Loucy (cell line): ENCODE measurements at regions not wholly inside any gene's neighbourhood (a gene's known extent, or its start where the extent isn't known, plus 50 kb on each side); places are given as distances from the start of the nearest gene placed in this dataset.

Source experiments
- EZH2phosphoT487 ChIP-seq: fragments of 200-600 bp; IDR thresholded peaks from 2 replicates; pipeline ENCODE4 v1.6.1; 2018; ENCODE audit warnings: antibody characterized with exemption, mild to moderate bottlenecking, moderate library complexity, borderline replicate concordance
- TF ChIP-seq, protein P1 (sequence below): fragments of 200-600 bp; sonication (generic); conservative IDR thresholded peaks from 2 replicates; pipeline ENCODE4 v1.5.1; 2014; ENCODE audit warnings: mild to moderate bottlenecking, antibody characterized with exemption, low read length

DNA sequence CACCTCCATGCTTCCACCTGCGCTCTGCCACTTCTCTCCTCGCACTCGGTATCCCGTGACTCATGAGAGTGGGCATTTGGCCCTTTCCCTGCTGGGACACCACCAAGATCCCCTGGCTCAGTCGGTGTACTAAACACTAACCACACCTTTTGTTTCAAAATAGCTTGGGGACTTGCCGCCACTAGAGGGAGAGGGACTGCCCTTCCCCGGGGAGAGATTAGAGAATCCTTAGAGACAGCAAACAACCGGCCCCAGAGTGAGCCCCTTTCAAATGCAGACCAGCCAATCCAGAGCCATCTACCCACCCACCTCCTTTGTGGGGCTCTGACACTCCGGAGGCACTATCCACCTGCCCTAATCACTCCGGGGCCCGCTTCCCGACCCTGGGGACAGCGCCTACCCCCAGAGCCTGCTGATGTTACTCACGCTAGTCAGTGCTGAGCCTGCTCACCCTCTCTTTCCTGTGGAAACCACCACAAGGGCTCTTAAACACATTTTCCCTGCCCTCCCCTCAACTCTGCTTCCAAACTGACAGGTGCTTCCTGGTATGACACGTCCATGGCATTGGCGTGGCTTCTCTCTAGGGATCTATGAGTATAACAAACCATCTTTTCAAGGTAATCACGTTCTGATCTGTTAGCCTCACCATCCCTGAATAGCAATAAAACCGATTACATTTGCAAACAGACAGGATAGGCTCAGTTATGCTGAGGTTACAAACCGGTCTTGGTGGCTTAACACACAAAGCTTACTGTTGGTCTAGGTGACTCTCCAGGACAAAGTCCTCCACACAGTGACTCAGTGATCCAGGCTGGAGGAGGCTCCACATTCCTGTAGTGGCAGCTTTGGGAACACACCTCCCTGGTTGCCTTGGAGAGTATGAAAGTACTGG is 180.1 kb upstream of the MVB12B start:
- TF ChIP-seq EZH2phosphoT487, result no peak
- TF ChIP-seq, protein P1, sequence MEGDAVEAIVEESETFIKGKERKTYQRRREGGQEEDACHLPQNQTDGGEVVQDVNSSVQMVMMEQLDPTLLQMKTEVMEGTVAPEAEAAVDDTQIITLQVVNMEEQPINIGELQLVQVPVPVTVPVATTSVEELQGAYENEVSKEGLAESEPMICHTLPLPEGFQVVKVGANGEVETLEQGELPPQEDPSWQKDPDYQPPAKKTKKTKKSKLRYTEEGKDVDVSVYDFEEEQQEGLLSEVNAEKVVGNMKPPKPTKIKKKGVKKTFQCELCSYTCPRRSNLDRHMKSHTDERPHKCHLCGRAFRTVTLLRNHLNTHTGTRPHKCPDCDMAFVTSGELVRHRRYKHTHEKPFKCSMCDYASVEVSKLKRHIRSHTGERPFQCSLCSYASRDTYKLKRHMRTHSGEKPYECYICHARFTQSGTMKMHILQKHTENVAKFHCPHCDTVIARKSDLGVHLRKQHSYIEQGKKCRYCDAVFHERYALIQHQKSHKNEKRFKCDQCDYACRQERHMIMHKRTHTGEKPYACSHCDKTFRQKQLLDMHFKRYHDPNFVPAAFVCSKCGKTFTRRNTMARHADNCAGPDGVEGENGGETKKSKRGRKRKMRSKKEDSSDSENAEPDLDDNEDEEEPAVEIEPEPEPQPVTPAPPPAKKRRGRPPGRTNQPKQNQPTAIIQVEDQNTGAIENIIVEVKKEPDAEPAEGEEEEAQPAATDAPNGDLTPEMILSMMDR, result peak; percentile 77
